ES-I3 (cell line): ENCODE measurements at regions not wholly inside any gene's neighbourhood (a gene's known extent, or its start where the extent isn't known, plus 50 kb on each side); places are given as distances from the start of the nearest gene placed in this dataset.

Experiments used
- H3K36me3 ChIP-seq: 2 replicates; pipeline ENCODE4 v1.6.1; 2013; ENCODE audit warnings: mild to moderate bottlenecking, low read length, control low read depth, moderate library complexity; ENCODE audit not compliant: insufficient read depth
- H3K4me1 ChIP-seq: 2 replicates; pipeline ENCODE4 v1.6.1; 2013; ENCODE audit warnings: mild to moderate bottlenecking, control low read depth, low read length; ENCODE audit not compliant: insufficient read depth
- H3K9ac ChIP-seq: 2 replicates; pipeline ENCODE4 v1.6.1; 2013; ENCODE audit warnings: low read depth, mild to moderate bottlenecking, low read length, moderate library complexity
- H3K9me3 ChIP-seq: 2 replicates; pipeline ENCODE4 v1.6.1; 2013; ENCODE audit warnings: mild to moderate bottlenecking, low read length, moderate library complexity; ENCODE audit not compliant: control insufficient read depth, insufficient read depth

DNA sequence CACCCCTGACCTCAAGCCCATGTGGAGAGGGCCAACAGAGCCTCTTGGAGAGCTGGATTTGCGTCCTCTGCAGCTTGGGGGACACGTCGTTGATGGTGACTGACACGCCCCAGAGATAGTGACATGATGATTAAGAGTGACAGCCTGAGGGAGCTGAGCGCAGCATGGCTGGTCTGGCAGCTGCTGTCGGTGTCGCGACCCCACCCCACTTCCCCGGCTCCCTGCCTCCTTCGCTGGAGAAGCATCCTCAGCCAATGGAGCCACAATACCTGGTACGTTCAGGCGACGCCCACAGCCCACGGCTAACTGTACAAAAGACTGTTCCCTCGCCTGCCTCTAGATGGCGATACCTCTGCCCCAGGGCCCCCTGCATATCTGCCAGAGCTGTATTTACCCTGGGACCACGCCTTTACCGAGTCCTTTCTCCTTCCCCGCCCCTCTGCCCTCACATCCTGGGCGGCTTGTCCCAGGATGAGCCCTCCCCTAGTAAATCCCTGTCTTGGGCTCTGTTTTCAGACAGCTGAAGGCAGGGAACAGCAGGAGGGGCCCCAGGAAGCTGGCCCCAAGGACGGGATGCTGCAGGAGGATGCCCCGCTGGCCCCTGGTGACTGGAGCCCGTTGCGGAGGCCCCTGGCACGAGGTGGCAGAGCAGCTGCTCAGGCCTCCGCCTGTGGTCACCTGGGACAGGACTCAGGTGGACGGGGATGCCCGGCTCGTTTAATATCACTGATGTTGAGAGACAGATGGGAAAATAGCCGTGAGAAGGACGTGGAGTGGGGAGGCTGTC, 90.6 kb downstream of the RPS6KA4 start:
- Histone ChIP-seq H3K9ac (peak overlapping the region; percentile 45; the same call in 1 of the 2 replicates), H3K9me3 (no peaks in the 10 kb centered on the region), H3K36me3 (no peaks in the 10 kb centered on the region), H3K4me1 (peaks cover 6% of the 10 kb centered on the region; the same call in 1 of the 2 replicates)

DNA sequence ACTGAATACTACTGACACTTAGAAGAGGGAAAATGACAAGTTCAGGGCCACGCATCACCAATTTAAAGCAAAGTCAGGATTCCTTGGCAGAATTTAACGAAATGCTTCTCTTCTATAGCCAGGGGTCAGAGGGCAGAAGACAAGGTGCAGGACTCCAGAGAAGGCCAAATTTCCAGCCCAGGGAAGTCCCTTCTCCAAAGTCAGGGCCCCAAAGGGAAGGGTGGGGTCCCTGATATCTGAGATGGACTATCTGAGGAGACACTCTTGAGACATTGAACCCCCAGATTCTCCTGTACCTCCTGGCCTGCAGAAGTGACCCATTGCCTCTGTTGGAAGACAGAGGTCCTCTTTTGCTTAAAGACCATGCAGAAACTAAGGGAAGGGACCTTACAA, 91.2 kb downstream of the RPS6KA4 start:
- Histone ChIP-seq H3K9me3 (no peaks in the 10 kb centered on the region), H3K4me1 (peaks cover 6% of the 10 kb centered on the region; the same call in 1 of the 2 replicates), H3K36me3 (no peaks in the 10 kb centered on the region), H3K9ac (no peak overlapping the region)

DNA sequence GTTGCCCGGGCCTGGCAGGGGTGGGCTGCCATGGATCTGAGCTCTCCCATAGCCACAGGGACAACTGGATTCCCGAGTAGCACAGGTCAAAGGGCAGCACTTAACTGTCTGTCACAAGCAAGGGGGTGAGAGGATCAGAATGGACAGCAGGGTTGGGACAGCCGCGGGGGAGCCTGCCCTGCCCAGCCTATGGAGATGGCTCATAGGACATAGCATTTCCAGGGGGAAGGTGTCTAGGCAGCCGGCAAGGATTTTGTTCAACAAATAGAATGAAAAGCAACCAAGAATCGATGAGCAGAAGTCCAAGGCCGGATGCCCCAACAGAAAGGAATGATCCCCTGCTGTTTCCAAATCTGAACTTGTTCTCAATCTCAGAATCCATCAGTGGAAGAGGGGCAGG, 92.9 kb downstream of the RPS6KA4 start:
- Histone ChIP-seq H3K9ac (no peak overlapping the region), H3K9me3 (no peaks in the 10 kb centered on the region), H3K4me1 (peaks cover 6% of the 10 kb centered on the region; the same call in 1 of the 2 replicates), H3K36me3 (no peaks in the 10 kb centered on the region)

GRCh38 chr11:64453466-64453865, 94.5 kb downstream of the RPS6KA4 start:
- no peaks in the 10 kb centered on the region for H3K9me3 ChIP-seq
- H3K9ac ChIP-seq = no peak overlapping the region
- peaks cover 7% of the 10 kb centered on the region; the same call in 1 of the 2 replicates for H3K4me1 ChIP-seq
- no peaks in the 10 kb centered on the region for H3K36me3 ChIP-seq

DNA sequence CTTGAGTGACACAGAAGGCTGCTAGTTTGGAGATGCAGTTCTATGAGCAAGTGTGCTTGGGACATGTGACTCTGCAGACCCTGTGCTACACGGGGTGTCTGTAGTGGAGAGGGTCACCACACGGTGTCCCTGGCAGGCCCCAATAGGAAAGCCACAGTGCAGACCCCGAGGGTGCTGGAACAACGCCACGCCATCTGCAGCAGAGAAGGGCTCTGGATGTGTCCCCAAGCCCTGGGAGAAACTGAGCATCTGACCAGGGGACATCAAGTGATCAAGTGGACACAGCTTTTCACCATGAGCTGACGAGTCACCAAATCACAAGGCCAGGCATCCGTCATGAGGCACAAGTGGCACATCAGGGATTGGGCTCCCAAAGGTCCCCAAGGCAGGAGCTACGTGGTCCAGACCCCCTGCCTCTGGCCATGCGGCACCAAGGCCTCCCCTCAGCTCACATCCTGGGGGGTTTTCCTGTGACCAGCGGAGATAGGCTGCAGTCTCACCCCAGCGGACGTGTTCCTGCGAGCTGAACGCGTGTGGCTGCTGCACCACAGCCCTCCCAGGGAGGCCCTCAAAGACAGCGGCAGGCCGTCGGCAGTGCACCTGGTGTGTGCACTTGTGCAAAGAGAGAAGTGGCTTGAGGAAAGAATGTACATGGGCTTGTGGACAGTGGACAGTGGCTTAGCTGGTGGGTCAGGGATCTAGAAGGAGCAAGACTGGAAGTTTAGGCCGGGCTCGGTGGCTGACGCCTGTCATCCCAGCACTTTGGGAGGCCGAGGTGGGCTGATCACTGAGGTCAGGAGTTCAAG, 96.7 kb downstream of the RPS6KA4 start:
- Histone ChIP-seq H3K9me3 (no peaks in the 10 kb centered on the region), H3K36me3 (no peaks in the 10 kb centered on the region), H3K4me1 (peaks cover 11% of the 10 kb centered on the region), H3K9ac (no peak overlapping the region)

DNA sequence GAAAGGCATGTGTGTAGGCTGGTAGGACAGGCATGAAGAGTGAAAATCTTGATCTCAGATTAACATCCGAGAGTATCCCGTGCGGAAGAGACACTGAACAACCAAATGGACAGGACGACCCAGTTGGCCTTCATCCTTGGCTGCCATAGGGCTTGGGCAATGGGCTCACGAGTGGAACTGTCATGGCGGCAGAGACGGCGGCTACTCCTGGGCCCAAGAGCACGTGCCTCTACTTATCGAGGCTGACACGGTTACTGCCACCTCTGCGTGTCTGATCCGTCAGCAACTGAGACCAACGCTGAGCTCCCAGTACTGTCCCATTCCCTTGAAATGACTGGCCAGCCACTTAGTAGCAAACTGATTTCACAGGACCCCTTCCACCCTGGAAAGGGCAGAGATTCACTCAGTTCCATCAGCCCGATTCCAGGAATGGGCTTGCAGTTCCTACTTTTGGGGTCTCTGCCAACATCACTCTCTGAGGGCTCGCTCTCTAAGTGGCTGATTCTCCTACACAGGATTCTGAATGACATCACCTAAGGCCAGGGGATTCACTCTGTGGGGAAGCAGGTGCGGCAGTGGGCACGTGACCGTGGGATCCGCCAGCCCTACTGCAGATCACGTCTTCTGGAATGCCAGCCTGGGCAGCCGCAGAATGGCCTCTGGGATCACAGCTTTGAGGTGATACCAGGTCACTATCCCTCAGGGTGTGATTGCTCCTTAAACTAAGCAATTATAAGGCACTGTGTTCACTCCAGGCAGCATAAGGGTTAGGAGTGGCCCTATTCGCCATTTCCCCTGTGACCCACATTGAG, 97.8 kb downstream of the RPS6KA4 start:
- Histone ChIP-seq H3K4me1 (peaks cover 11% of the 10 kb centered on the region), H3K9ac (no peak overlapping the region), H3K36me3 (no peaks in the 10 kb centered on the region), H3K9me3 (no peaks in the 10 kb centered on the region)

- Histone ChIP-seq H3K9ac (no peak overlapping the region), H3K9me3 (no peaks in the 10 kb centered on the region), H3K4me1 (peaks cover 11% of the 10 kb centered on the region), H3K36me3 (no peaks in the 10 kb centered on the region)
Measured at GRCh38 chr11:64457416-64458010, 98.2 kb upstream of the SLC22A11 start.

DNA sequence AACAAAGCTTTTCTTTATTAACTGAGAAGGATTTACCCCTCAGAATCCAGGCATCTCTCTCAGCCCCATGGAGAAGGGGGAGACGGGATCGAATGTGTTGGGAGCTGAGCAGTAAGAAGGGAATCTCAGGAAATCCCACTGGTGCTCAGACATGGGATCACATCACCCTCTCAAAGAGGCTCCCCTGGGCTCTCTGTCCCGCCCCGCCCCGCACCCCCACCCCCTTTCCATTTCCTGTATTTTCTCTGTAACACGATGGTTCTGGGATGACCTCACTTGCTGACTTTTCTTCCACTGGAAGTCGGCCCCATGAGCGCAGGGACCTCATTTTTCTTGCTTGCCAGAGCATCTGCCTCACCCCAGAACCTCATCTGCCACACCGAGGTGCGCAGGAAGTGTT, 96.7 kb upstream of the SLC22A11 start:
- Histone ChIP-seq H3K9ac (no peak overlapping the region), H3K4me1 (peaks cover 11% of the 10 kb centered on the region), H3K36me3 (no peaks in the 10 kb centered on the region), H3K9me3 (no peaks in the 10 kb centered on the region)

GRCh38 chr11:64459609-64460008, 96.1 kb upstream of the SLC22A11 start:
- Histone ChIP-seq H3K4me1 (peaks cover 11% of the 10 kb centered on the region), H3K9me3 (no peaks in the 10 kb centered on the region), H3K9ac (no peak overlapping the region), H3K36me3 (no peaks in the 10 kb centered on the region)

DNA sequence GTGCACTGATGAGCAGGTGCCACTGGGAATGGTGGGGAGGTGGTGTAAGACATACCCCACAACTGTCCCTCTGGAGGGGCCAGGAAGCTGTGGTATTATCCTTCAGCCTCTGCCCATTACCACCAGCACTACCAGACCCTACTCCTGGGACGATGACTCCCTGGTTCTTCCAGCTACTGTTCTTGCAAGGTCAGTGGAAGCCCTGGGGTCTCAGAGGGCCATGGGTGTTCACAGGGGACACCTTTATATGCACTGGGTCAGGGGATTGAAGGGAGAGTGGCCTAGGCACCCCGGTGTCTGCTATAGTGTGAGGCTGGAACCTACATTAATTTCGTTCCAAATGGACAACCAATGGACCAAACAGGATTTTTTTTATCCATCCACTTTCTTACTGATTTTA, 94.7 kb upstream of the SLC22A11 start:
- no peaks in the 10 kb centered on the region for H3K36me3 ChIP-seq
- no peak overlapping the region for H3K9ac ChIP-seq
- H3K9me3 ChIP-seq = no peaks in the 10 kb centered on the region; the same call in 1 of the 2 replicates
- H3K4me1 ChIP-seq = peaks cover 11% of the 10 kb centered on the region

DNA sequence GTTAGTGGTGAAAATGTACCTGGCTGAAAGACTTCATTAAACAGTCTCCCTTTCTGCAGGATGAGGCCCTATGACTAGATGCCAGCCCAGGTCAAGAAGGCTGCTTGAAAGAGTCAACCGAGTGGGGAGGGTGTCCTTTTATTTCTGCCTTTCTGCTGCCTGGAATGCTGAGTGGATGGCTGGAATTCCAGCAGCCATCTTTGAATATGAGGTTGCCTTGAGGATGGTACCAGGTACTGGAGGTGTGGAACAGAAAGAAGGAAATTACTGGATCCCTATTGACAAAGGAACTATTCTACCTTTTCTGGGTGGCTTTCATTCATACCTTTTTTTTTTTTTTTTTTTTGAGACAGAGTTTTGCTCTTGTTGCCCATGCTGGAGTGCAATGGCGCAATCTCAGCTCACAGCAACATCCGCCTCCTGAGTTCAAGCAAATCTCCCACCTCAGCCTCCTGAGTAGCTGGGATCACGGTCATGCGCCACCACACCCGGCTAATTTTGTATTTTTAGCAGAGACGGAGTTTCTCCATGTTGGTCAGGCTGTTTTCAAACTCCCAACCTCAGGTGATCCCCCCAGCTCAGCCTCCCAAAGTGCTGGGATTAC, 89.5 kb upstream of the SLC22A11 start:
- Histone ChIP-seq H3K36me3 (no peaks in the 10 kb centered on the region), H3K4me1 (no peaks in the 10 kb centered on the region), H3K9ac (no peak overlapping the region), H3K9me3 (no peaks in the 10 kb centered on the region; the same call in 1 of the 2 replicates)

DNA sequence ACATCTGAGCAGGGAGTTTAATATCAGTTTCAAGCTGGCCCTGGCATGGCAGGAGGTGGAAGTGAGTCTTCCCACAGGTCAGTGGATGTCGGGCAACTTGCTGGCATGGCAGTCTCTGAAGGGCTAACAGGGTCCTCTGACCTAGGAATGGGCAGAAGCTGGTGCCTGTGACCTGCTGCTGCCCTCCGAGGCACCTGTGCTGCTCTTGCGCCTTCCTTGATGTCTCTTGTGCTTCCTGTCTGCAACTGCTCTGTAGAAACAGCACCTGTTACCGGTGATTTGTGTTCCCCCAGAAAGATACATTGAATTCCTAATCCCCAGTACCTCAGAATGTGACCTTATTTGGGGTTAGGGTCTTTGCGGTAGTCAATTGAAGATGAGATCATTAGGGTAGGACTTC, 86.5 kb upstream of the SLC22A11 start:
- Histone ChIP-seq H3K9ac (no peak overlapping the region), H3K36me3 (no peaks in the 10 kb centered on the region), H3K4me1 (no peaks in the 10 kb centered on the region), H3K9me3 (no peaks in the 10 kb centered on the region; the same call in 1 of the 2 replicates)

- Histone ChIP-seq H3K9ac (no peak overlapping the region), H3K4me1 (peaks cover 8% of the 10 kb centered on the region; the same call in 1 of the 2 replicates)
Measured at GRCh38 chr11:64472593-64473455, 82.9 kb upstream of the SLC22A11 start.

More at GRCh38 chr11:64472593-64473455, 82.9 kb upstream of the SLC22A11 start:
- Histone ChIP-seq H3K9me3 (no peaks in the 10 kb centered on the region), H3K36me3 (no peaks in the 10 kb centered on the region)
